HepG2 (cell line): ENCODE measurements at regions not wholly inside any gene's neighbourhood (a gene's known extent, or its start where the extent isn't known, plus 50 kb on each side); places are given as distances from the start of the nearest gene placed in this dataset.

Experiments
- ATAC-seq: fragments of 200-7000 bp; cut with Tn5 transposase; 3 replicates; pipeline ENCODE4 v1.9.1; 2020; ENCODE audit warnings: mild to moderate bottlenecking, moderate library complexity
- BruUV-seq: library from RNA; stranded (reverse); fragments of 400-500 nt; replicated peaks from 2 replicates; lab custom pipeline; 2021; lab: Mats Ljungman, UMichigan
- CTCF ChIA-PET: fragments of 300-600 bp; formaldehyde crosslinking; extraction: SDS; loops from one replicate; lab custom pipeline; 2021; ENCODE audit warnings: low total read pairs, inconsistent platforms, low intra/inter-chr PET ratio; lab: Yijun Ruan, JAX
- POLR2A ChIA-PET: fragments of 350-600 bp; sonication (Branson Sonifier 250); formaldehyde crosslinking; loops from one replicate; lab custom pipeline; 2020; ENCODE audit warnings: antibody characterized with exemption, inconsistent platforms; lab: Yijun Ruan, JAX
- DNase-seq: peaks from one replicate; pipeline ENCODE4 v3.0.0-alpha.2; 2015; ENCODE audit warnings: low spot score
- FAIRE-seq: peaks from 3 replicates; lab custom pipeline; 2011; peaks lifted over from hg19 to GRCh38; lab: Jason Lieb, UNC
- H2AFZ ChIP-seq: one replicate; pipeline ENCODE4 v1.6.1; 2011; ENCODE audit warnings: low read length, inconsistent platforms
- H3K27ac ChIP-seq: fragments of 300-600 bp; 3 replicates; pipeline ENCODE4 v1.8.0; 2011; ENCODE audit warnings: mixed run types, mild to moderate bottlenecking, mixed read lengths, low read length, inconsistent platforms; ENCODE audit not compliant: insufficient read depth; ENCODE audit errors: extremely low read length
- H3K27me3 ChIP-seq, 2 experiments: fragments of 200-600 bp in 1 of 2; 2 replicates in 1 of 2; 3 replicates in 1 of 2; pipeline versions ENCODE4 v1.6.0 to v1.8.0; 2011; ENCODE audit warnings: low read length in 2 of 2, mild to moderate bottlenecking in 2 of 2, moderate library complexity in 2 of 2, inconsistent platforms in 1 of 2; ENCODE audit not compliant: insufficient read depth in 2 of 2, control insufficient read depth in 1 of 2
- H3K36me3 ChIP-seq, 2 experiments: fragments of 200-600 bp in 1 of 2; replicated peaks in 1 of 2; 2 replicates in 1 of 2; 3 replicates in 1 of 2; pipeline versions ENCODE4 v1.5.1 to v1.8.0; 2011; ENCODE audit warnings: low read length in 2 of 2, inconsistent platforms in 1 of 2; ENCODE audit not compliant: insufficient read depth in 2 of 2, control insufficient read depth in 1 of 2
- H3K4me1 ChIP-seq: 2 replicates; pipeline ENCODE4 v1.5.1; 2012; ENCODE audit warnings: low read length, inconsistent platforms; ENCODE audit not compliant: insufficient read depth
- H3K4me2 ChIP-seq: 2 replicates; pipeline ENCODE4 v1.6.0; 2011; ENCODE audit warnings: low read depth, low read length, inconsistent platforms
- H3K4me3 ChIP-seq, 3 experiments: fragments of 200-600 bp in 1 of 3; sonication (generic), shearing (Covaris generic) in 1 of 3; replicated peaks in 1 of 3; 2 replicates each; pipeline ENCODE4 v1.5.1; 2011 to 2016; ENCODE audit warnings: low read length in 3 of 3, inconsistent platforms in 2 of 3, low read depth in 2 of 3, mild to moderate bottlenecking in 2 of 3, control low read depth in 1 of 3, mixed read lengths in 1 of 3; ENCODE audit not compliant: insufficient read depth in 1 of 3
- H3K79me2 ChIP-seq: one replicate; pipeline ENCODE4 v1.6.1; 2011; ENCODE audit warnings: low read length, inconsistent platforms; ENCODE audit not compliant: insufficient read depth
- H3K9ac ChIP-seq: 2 replicates; pipeline ENCODE4 v1.6.0; 2011; ENCODE audit warnings: mild to moderate bottlenecking, low read depth, low read length, inconsistent platforms; ENCODE audit not compliant: insufficient read depth
- H3K9me3 ChIP-seq: 2 replicates; pipeline ENCODE4 v1.5.1; 2012; ENCODE audit warnings: mild to moderate bottlenecking, low read length
- H4K20me1 ChIP-seq: 2 replicates; pipeline ENCODE4 v1.6.0; 2011; ENCODE audit warnings: inconsistent platforms, mild to moderate bottlenecking, low read length, moderate library complexity; ENCODE audit not compliant: insufficient read depth
- AKAP8 ChIP-seq: sonication (generic); formaldehyde crosslinking; IDR thresholded peaks from 2 replicates; pipeline ENCODE4 v1.5.1; 2020; ENCODE audit warnings: mild to moderate bottlenecking, missing genetic modification reagents
- ATF7 ChIP-seq, 2 experiments: fragments of 450-650 bp in 1 of 2; sonication (generic) in 1 of 2; formaldehyde crosslinking in 1 of 2; IDR thresholded peaks; 2 replicates each; pipeline versions ENCODE4 v1.4.0 to v1.6.1; 2016 to 2020; ENCODE audit warnings: antibody characterized with exemption in 1 of 2, mild to moderate bottlenecking in 1 of 2, missing genetic modification reagents in 1 of 2
- GZF1 ChIP-seq: sonication (generic); formaldehyde crosslinking; IDR thresholded peaks from 2 replicates; pipeline ENCODE4 v1.5.1; 2020; ENCODE audit warnings: mild to moderate bottlenecking, missing genetic modification reagents
- KLF11 ChIP-seq: IDR thresholded peaks from 2 replicates; pipeline ENCODE4 v1.6.1; 2016; ENCODE audit warnings: missing compliant biosample characterization
- SP140L ChIP-seq: sonication (generic); formaldehyde crosslinking; IDR thresholded peaks from 2 replicates; pipeline ENCODE4 v1.4.0; 2020; ENCODE audit warnings: missing genetic modification reagents, borderline replicate concordance
- YEATS2 ChIP-seq: sonication (generic); formaldehyde crosslinking; IDR thresholded peaks from 2 replicates; pipeline ENCODE4 v1.4.0; 2020; ENCODE audit warnings: missing genetic modification reagents, borderline replicate concordance
- ZBTB21 ChIP-seq: sonication (generic); formaldehyde crosslinking; IDR thresholded peaks from 2 replicates; pipeline ENCODE4 v1.4.0; 2020; ENCODE audit warnings: missing genetic modification reagents
- ZBTB7B ChIP-seq: sonication (generic); formaldehyde crosslinking; IDR thresholded peaks from 2 replicates; pipeline ENCODE4 v1.4.0; 2020; ENCODE audit warnings: missing genetic modification reagents
- ZGPAT ChIP-seq: IDR thresholded peaks from 2 replicates; pipeline ENCODE4 v1.6.1; 2016; ENCODE audit warnings: mild to moderate bottlenecking
- ZHX1 ChIP-seq: sonication (generic); formaldehyde crosslinking; IDR thresholded peaks from 2 replicates; pipeline ENCODE4 v1.8.1; 2022; ENCODE audit warnings: low read depth, mild to moderate bottlenecking, missing genetic modification reagents
- ZNF232 ChIP-seq: sonication (generic); formaldehyde crosslinking; IDR thresholded peaks from 2 replicates; pipeline ENCODE4 v1.4.0; 2020; ENCODE audit warnings: missing genetic modification reagents, borderline replicate concordance
- ZNF274 ChIP-seq: sonication (generic); formaldehyde crosslinking; IDR thresholded peaks from 2 replicates; pipeline ENCODE4 v1.5.1; 2020; ENCODE audit warnings: mild to moderate bottlenecking, missing genetic modification reagents
- ZNF883 ChIP-seq: sonication (generic); formaldehyde crosslinking; IDR thresholded peaks from 2 replicates; pipeline ENCODE4 v1.5.1; 2020; ENCODE audit warnings: mild to moderate bottlenecking, missing genetic modification reagents; ENCODE audit errors: not compliant biosample characterization
- ZSCAN30 ChIP-seq: sonication (generic); formaldehyde crosslinking; IDR thresholded peaks from 2 replicates; pipeline ENCODE4 v1.5.0; 2020; ENCODE audit warnings: mild to moderate bottlenecking, missing genetic modification reagents
- WGBS: methylation state at CpG from one replicate; pipeline ENCODE4 v1.1.6; 2017; ENCODE audit warnings: low lambda C conversion rate; 5-methylcytosine and 5-hydroxymethylcytosine counted together
- in situ Hi-C: cut with HindIII; loops from 2 replicates; pipeline ENCODE4 v1.10.0; 2017; ENCODE audit warnings: low pct_unique_long_range_greater_than_20kb; ENCODE audit not compliant: extremely low pct_ligation_motif_present
- intact Hi-C: fragments of 100-400 bp; cut with micrococcal nuclease; formaldehyde crosslinking; loops from one replicate; pipeline ENCODE4 v1.10.0; 2022; ENCODE audit not compliant: unreplicated experiment

GRCh38 chr1:87512431-87512830 lies 183.8 kb downstream of the LMO4 start (continued):
- TF ChIP-seq ZGPAT (CRISPR knock-in tag) (no peak), SP140L (no peak), KLF11 (CRISPR knock-in tag) (no peak), ZNF883 (CRISPR knock-in tag) (no peak), YEATS2 (CRISPR knock-in tag) (no peak), ZBTB21 (CRISPR knock-in tag) (no peak), ZHX1 (CRISPR knock-in tag) (no peak), AKAP8 (no peak)
- TF ChIP-seq, all 625 proteins: peak for 0

GRCh38 chr1:87513255-87513654 lies 184.6 kb downstream of the LMO4 start:
- WGBS = 10% methylated on average over 4 of the region's 4 CpGs
- no peaks in the 10 kb centered on the region for H3K36me3 ChIP-seq
- no peak for FAIRE-seq
- DNase-seq = no peak
- TF ChIP-seq ZNF274 (no peak), ZBTB7B (CRISPR knock-in tag) (no peak), ATF7 (IDR thresholded peaks at IDR 0.05) (0 out of 2 replicates have a peak, but pooled peaks have one; percentile 4), ATF7 (CRISPR knock-in tag; IDR thresholded peaks at IDR 0.05) (no peak), ZNF232 (CRISPR knock-in tag) (no peak), ZSCAN30 (CRISPR knock-in tag) (no peak), GZF1 (CRISPR knock-in tag) (no peak)
- H3K27ac ChIP-seq = no peak overlapping the region
- intact Hi-C loops (no loop called here), in situ Hi-C loops (no loop called here)
- no peak overlapping the region for H2AFZ ChIP-seq
- ATAC-seq = no peak
- no peaks in the 10 kb centered on the region for H3K9me3 ChIP-seq
- CTCF ChIA-PET = no interaction called here
- no peaks in the 10 kb centered on the region for H3K4me1 ChIP-seq
- BruUV-seq = no TSS peak
- no peaks in the 10 kb centered on the region for H3K79me2 ChIP-seq
- no peak overlapping the region for H3K9ac ChIP-seq
- no peak overlapping the region for H3K4me2 ChIP-seq
- POLR2A ChIA-PET = no interaction called here
- no peak overlapping the region for H3K4me3 ChIP-seq
- H3K27me3 ChIP-seq = no peaks in the 10 kb centered on the region
- no peaks in the 10 kb centered on the region for H4K20me1 ChIP-seq
